HG03064 (cell line): ENCODE measurements at regions not wholly inside any gene's neighbourhood (a gene's known extent, or its start where the extent isn't known, plus 50 kb on each side); places are given as distances from the start of the nearest gene placed in this dataset.

Source experiments
- ATAC-seq: cut with Tn5 transposase; IDR thresholded peaks from one replicate; pipeline ENCODE4 v1.9.1; 2021; ENCODE audit warnings: low read depth; ENCODE audit not compliant: unreplicated experiment

GRCh38 chr2:204219196-204219595 is 282.6 kb downstream of the ICOS start:
- no peak for ATAC-seq

- ATAC-seq, result no peak
Measured at GRCh38 chr2:204220896-204221295, 284.3 kb downstream of the ICOS start.

- no peak for ATAC-seq
Measured at GRCh38 chr2:204223046-204223445, 286.5 kb downstream of the ICOS start.

- no peak for ATAC-seq
Measured at GRCh38 chr2:204223544-204223943, 287.0 kb downstream of the ICOS start.

GRCh38 chr2:204225671-204226073 is 289.1 kb downstream of the ICOS start:
- ATAC-seq, result no peak

GRCh38 chr2:204226305-204226880 is 289.8 kb downstream of the ICOS start:
- ATAC-seq, result no peak

- no peak for ATAC-seq
Measured at GRCh38 chr2:204228169-204228886, 291.8 kb downstream of the ICOS start.

- ATAC-seq, result no peak
Measured at GRCh38 chr2:204234248-204234647, 297.7 kb downstream of the ICOS start.

- no peak for ATAC-seq
Measured at GRCh38 chr2:204234879-204235278, 298.3 kb downstream of the ICOS start.

GRCh38 chr2:204237416-204237815 is 300.9 kb downstream of the ICOS start:
- no peak for ATAC-seq

- no peak for ATAC-seq
Measured at GRCh38 chr2:204239411-204240165, 303.0 kb downstream of the ICOS start.

GRCh38 chr2:204240961-204241360 is 304.3 kb upstream of the PARD3B start:
- no peak for ATAC-seq

GRCh38 chr2:204249437-204249836 is 295.8 kb upstream of the PARD3B start:
- no peak for ATAC-seq

- ATAC-seq, result no peak
Measured at GRCh38 chr2:204250692-204251091, 294.6 kb upstream of the PARD3B start.

- ATAC-seq, result no peak
Measured at GRCh38 chr2:204251158-204251997, 293.9 kb upstream of the PARD3B start.

- ATAC-seq, result no peak
Measured at GRCh38 chr2:204251998-204252376, 293.3 kb upstream of the PARD3B start.

- no peak for ATAC-seq
Measured at GRCh38 chr2:204255071-204255470, 290.2 kb upstream of the PARD3B start.

- no peak for ATAC-seq
Measured at GRCh38 chr2:204255526-204255925, 289.7 kb upstream of the PARD3B start.

GRCh38 chr2:204257781-204258180 is 287.5 kb upstream of the PARD3B start:
- ATAC-seq, result no peak

GRCh38 chr2:204258890-204259289 is 286.4 kb upstream of the PARD3B start:
- no peak for ATAC-seq
